ENCODE measurements at regions not wholly inside any gene's neighbourhood (a gene's known extent, or its start where the extent isn't known, plus 50 kb on each side); places are given as distances from the start of the nearest gene placed in this dataset.

DNA sequence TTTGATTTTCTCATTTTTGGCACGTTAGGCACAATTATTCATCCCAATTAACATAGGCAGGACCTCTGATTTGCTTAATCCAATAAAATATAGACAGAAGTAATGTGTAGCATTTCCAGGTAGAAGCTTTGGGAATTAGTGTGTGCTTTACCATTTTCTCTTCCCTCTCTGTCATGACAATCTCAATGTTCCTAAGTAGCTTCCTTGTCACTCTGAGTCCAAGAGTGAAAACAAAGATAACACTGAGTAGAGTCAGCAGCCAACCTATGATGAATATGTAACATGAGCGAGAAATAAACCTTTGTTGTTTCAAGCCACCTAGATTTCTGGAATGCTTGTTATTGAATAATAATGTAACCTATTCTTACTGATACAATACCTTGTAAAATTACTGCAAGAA, 283.8 kb downstream of the OMA1 start:
- Mint-ChIP-seq H3K36me3 (ENCODE audit: low read depth) (no peaks in the 10 kb centered on the region), H3K4me1 (no peaks in the 10 kb centered on the region), H3K27ac (no peak overlapping the region), H3K27me3 (no peaks in the 10 kb centered on the region), H3K4me3 (no peak overlapping the region), H3K9me3 (no peaks in the 10 kb centered on the region)
- TF ChIP-seq, protein P1, sequence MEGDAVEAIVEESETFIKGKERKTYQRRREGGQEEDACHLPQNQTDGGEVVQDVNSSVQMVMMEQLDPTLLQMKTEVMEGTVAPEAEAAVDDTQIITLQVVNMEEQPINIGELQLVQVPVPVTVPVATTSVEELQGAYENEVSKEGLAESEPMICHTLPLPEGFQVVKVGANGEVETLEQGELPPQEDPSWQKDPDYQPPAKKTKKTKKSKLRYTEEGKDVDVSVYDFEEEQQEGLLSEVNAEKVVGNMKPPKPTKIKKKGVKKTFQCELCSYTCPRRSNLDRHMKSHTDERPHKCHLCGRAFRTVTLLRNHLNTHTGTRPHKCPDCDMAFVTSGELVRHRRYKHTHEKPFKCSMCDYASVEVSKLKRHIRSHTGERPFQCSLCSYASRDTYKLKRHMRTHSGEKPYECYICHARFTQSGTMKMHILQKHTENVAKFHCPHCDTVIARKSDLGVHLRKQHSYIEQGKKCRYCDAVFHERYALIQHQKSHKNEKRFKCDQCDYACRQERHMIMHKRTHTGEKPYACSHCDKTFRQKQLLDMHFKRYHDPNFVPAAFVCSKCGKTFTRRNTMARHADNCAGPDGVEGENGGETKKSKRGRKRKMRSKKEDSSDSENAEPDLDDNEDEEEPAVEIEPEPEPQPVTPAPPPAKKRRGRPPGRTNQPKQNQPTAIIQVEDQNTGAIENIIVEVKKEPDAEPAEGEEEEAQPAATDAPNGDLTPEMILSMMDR (IDR thresholded peaks at IDR 0.05), result no peak
- ChIA-PET CTCF (no interaction called here), POLR2A (no interaction called here)
- no peak for DNase-seq
- ATAC-seq (ENCODE audit: low read depth), result no peak
- intact Hi-C loops (cut with micrococcal nuclease), result no loop called here

- intact Hi-C loops (cut with micrococcal nuclease), result loop anchor here (10.0 kb wide), 1 partner anchor 177 kb away; no protein-coding TSS in a partner anchor
- ChIA-PET CTCF (no interaction called here), POLR2A (no interaction called here)
- DNase-seq (no peak), ATAC-seq (ENCODE audit: low read depth) (no peak)
- Mint-ChIP-seq H3K4me3 (no peak overlapping the region), H3K27ac (no peak overlapping the region), H3K27me3 (peaks cover 3% of the 10 kb centered on the region), H3K9me3 (peaks cover 2% of the 10 kb centered on the region), H3K36me3 (ENCODE audit: low read depth) (no peaks in the 10 kb centered on the region), H3K4me1 (no peaks in the 10 kb centered on the region)
- TF ChIP-seq, protein P1 (IDR thresholded peaks at IDR 0.05), result no peak
Observed at GRCh38 chr1:58258082-58258481, 288.4 kb downstream of the OMA1 start.

DNA sequence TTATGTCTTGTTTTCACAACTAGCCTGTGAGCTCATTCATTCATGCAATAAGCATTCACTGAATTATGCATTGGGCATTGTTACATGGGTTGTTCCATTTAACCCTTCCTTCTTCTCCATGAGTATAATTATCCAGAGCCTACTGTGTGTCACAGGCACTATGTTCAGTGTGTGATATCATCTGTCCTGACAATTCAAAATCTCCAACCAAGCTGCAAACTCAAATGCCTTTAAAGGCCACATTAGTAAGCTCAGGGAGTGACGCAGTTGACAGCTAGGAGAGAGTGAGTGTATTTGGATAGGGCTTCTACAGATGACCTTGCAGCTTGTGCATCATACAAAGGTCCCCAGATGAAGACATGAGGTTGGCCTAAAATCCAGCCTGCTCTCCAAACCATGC, 289.5 kb downstream of the OMA1 start:
- CTCF ChIA-PET, result no interaction called here
- no peaks in the 10 kb centered on the region for H3K36me3 Mint-ChIP-seq (ENCODE audit: low read depth)

DNA sequence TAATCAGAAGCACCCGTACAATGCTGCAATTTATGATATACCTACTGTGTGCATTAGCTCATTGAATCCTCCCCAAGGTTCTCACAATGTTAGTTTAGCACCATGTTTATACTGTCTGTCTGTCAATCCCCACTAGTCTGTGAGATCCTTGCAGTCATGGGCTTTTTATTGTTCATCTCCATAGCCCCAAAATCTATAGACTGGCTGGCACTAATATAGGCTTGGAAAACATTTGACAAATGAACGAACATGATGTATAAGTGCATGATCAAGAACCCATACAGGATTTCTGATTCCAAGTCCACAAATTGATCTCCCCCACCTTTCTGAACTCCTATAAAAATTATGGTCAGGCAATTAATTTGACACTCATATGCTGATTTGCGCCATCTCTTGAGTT, 290.0 kb downstream of the OMA1 start:
- TF ChIP-seq, protein P1 (IDR thresholded peaks at IDR 0.05), result no peak
- Mint-ChIP-seq H3K36me3 (ENCODE audit: low read depth) (no peaks in the 10 kb centered on the region), H3K4me1 (no peaks in the 10 kb centered on the region), H3K4me3 (no peak overlapping the region), H3K9me3 (peaks cover 2% of the 10 kb centered on the region), H3K27ac (no peak overlapping the region), H3K27me3 (peaks cover 5% of the 10 kb centered on the region)
- DNase-seq (no peak), ATAC-seq (ENCODE audit: low read depth) (no peak)
- CTCF ChIA-PET, result no interaction called here
- POLR2A ChIA-PET, result no interaction called here
- intact Hi-C loops (cut with micrococcal nuclease), result loop anchor here (10.0 kb wide), 1 partner anchor 178 kb away; no protein-coding TSS in a partner anchor

More for the DNA sequence above, 289.5 kb downstream of the OMA1 start:
- Mint-ChIP-seq H3K9me3 (peaks cover 2% of the 10 kb centered on the region), H3K4me1 (no peaks in the 10 kb centered on the region), H3K27ac (no peak overlapping the region), H3K27me3 (peaks cover 3% of the 10 kb centered on the region), H3K4me3 (no peak overlapping the region)
- TF ChIP-seq, protein P1 (IDR thresholded peaks at IDR 0.05), result no peak
- intact Hi-C loops (cut with micrococcal nuclease), result loop anchor here (10.0 kb wide), 1 partner anchor 178 kb away; no protein-coding TSS in a partner anchor
- POLR2A ChIA-PET, result no interaction called here
- DNase-seq (no peak), ATAC-seq (ENCODE audit: low read depth) (no peak)

- ChIA-PET CTCF (no interaction called here), POLR2A (no interaction called here)
- peaks cover 2% of the 10 kb centered on the region for H3K9me3 Mint-ChIP-seq
Observed at GRCh38 chr1:58256041-58256440, 290.5 kb downstream of the OMA1 start.

More at GRCh38 chr1:58256041-58256440, 290.5 kb downstream of the OMA1 start:
- Mint-ChIP-seq H3K4me1 (no peaks in the 10 kb centered on the region), H3K4me3 (no peak overlapping the region), H3K36me3 (ENCODE audit: low read depth) (no peaks in the 10 kb centered on the region), H3K27me3 (peaks cover 10% of the 10 kb centered on the region), H3K27ac (no peak overlapping the region)
- DNase-seq, result no peak
- intact Hi-C loops (cut with micrococcal nuclease), result loop anchor here (10.0 kb wide), 1 partner anchor 179 kb away; no protein-coding TSS in a partner anchor
- ATAC-seq (ENCODE audit: low read depth), result no peak
- TF ChIP-seq, protein P1 (IDR thresholded peaks at IDR 0.05), result no peak
